NB4 (cell line): ENCODE measurements at regions not wholly inside any gene's neighbourhood (a gene's known extent, or its start where the extent isn't known, plus 50 kb on each side); places are given as distances from the start of the nearest gene placed in this dataset.
A peak's percentile ranks its signal among the peaks of the same experiment; 100 is the strongest.

ENCODE experiments used
- DNase-seq: peaks from one replicate; pipeline ENCODE4 v3.0.0; 2010; ENCODE audit warnings: low read depth
- H3K4me3 ChIP-seq: one replicate; pipeline ENCODE4 v1.5.1; 2011; ENCODE audit warnings: mild to moderate bottlenecking, low read depth, low read length, moderate library complexity
- CTCF ChIP-seq: IDR thresholded peaks from one replicate; pipeline ENCODE4 v1.5.1; 2012; ENCODE audit warnings: low read depth, low read length
- MAX ChIP-seq: IDR thresholded peaks from 2 replicates; pipeline ENCODE4 v1.6.1; 2011; ENCODE audit warnings: low read depth, low read length
- MYC ChIP-seq: IDR thresholded peaks from 2 replicates; pipeline ENCODE4 v1.6.1; 2011; ENCODE audit warnings: low read depth, low read length
- POLR2A ChIP-seq: IDR thresholded peaks from 2 replicates; pipeline ENCODE4 v1.6.1; 2011; ENCODE audit warnings: mild to moderate bottlenecking; ENCODE audit not compliant: insufficient read length; ENCODE audit errors: extremely low read depth

- H3K4me3 ChIP-seq, result no peak overlapping the region
- TF ChIP-seq MYC (no peak), MAX (no peak), POLR2A (no peak), CTCF (peak; percentile 53)
- DNase-seq, result peak; percentile 57
Measured at GRCh38 chr2:142180820-142181533, 50.2 kb upstream of the LRP1B start.
